Umbilical cord (tissue), 1 donor: ENCODE measurements at regions not wholly inside any gene's neighbourhood (a gene's known extent, or its start where the extent isn't known, plus 50 kb on each side); places are given as distances from the start of the nearest gene placed in this dataset.

ENCODE experiments used
- DNase-seq: peaks from one replicate; pipeline ENCODE4 v3.0.0-alpha.2; 2015; ENCODE audit warnings: low spot score

DNA sequence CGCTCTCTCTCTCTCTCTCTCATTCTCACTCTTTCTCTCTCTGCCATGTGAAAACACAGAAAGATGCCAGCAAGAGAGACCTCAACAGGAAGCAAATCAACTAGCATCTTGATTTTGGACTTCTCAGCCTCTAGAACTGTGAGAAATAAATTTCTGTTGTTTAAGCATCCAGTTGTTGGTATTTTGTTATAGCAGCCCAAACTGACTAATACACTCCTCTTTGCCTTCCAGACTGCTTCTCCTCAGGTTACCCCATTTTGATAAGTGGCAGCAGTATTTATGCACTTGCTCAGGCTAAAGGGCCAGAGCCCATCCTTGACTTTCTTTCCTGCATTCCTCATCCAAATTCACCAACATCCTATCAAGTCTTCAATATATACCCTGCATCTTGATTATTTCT, 76.6 kb upstream of the NANOGP8 start:
- no peak for DNase-seq

DNA sequence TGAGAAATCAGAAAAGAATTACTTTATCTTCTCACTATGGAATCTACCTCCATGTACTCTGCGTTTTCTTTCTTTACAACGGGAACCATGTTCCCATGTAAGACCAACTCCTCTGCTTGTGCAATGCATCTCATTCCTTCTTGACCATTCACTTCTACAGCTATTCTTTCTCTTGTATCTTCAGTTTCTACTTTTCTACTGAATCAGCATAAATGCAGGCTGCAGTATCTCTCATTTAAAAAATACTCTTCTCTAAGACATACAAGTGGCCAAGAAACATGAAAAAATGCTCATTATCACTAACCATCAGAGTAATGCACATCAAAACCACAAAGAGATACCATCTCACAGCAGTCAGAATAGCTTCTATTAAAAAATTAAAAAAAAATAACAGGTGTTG, 74.1 kb upstream of the NANOGP8 start:
- no peak for DNase-seq

DNA sequence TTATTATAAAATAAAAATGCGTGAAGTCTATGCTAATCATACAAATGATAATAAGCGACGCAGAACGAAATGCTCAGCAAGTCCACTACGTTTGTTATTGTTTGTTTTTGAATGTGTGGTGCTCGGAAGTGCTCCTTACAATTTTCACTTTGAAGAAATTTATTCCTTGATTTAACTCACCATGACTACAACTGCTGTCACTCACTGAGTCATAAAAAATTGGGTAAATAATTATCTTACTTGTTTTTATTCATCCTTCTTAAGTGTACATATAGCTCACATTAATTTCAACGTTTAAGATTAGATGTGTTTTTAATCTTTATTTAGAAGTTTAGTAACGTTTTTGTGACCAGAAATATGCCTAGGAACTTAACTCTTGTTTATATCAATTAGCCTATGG, 66.7 kb upstream of the NANOGP8 start:
- no peak for DNase-seq

DNA sequence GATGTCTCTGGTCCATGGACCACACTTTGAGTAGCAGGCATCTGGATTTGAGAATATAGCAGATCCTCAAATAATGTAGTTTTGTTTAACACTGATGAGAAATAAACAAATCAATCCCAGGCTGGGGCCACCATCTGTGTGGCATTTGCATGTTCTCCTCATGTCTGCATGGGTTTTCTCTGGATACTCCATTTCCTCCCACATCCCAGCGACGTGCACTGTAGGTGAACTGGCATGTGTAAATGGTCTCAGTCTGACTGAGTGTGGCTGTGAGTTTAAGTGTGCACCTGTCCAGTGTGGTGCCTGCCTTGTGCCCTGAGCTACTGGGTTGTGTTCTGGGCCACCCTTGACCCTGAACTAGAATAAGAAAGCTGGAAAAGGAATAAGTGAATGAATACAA, 66.3 kb upstream of the NANOGP8 start:
- no peak for DNase-seq

DNA sequence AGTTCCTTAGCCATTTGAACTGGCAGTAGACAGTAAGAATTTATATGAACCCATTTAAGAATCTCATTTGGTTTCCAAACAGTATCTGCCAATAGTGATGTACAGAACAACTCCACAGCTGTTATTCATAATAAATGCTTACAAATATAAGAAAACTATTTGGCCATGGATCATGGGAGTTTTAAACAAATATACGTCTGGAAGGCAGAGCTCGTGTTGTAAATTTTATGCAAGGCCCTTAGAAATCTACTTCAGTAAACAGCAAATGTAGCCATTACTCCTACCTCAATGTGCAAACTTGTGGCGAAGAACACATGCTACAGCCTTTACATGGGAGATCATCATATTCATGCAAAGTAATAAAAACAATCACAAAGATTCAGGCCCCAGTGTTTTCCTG, 65.3 kb upstream of the NANOGP8 start:
- no peak for DNase-seq

DNA sequence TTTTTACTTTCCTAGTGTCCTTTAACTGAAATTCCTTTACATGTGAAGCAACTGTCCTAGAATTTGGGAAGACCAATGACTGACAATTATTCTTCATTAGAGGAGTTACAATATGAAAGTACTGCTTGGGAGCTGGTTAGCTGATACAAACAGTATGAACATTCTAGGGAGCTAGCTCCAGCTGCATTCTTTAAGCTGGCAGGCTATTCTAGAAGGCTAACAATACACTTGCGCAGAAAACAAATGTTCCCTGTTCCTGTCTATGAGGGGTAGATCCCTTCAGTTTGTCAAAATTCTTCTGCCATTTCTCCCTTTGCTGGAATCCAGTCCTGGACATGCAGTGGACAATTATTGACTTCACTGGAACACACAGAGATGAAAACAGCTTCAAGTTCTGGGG, 60.2 kb upstream of the NANOGP8 start:
- DNase-seq: no peak

DNA sequence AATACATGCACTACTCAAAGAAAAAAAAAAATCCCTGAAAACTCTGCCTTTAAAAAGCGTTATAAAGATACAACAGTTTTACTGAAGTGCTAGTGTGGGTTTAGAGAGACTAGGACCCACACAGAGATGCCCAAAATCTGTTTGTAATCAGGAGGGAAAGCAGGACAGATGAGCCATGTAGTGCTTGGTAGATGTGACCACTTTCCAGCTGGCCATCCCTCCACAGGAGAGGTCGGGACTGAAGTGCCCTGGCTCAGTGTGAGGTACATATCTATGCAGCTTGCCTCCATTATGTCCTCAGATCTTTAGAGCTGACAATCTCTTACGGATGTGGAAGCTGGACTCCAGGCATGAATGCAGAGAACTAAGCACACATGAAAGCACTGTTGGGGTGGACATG, 57.5 kb upstream of the NANOGP8 start:
- DNase-seq: no peak

DNA sequence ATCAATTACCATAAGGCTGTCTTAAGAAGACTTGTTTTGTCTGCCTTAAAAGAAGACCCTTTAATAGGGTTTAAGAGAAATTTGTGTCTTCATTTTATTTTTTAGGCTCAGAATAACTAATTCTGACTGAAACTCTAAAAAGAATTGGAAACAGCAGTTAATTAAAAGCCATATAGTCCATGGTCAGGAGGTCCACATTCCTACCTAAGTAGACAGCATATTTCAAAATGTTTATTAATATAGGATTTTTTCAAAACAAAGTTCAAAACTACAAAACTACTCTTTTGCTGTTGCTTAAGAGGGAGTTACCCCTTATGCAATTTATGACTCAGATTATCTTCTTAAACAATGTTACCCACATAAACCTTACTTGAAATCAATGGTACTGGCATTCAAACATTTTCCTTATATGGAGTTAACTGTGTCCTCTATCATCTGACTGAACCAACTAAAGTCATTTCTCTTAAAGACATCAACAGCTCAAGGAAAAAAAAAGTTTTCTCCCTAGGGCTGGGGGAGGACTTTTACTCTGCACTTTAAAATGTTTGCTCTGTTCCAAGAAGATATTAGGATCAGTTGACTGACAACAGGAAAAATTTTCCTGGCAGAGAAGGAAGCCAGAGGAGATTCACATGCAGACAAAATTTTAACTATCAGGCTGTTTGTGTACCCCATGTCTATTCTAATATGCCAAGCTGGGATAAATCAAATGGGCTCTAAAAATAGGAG, 56.8 kb upstream of the NANOGP8 start:
- peak; percentile 96 for DNase-seq

DNA sequence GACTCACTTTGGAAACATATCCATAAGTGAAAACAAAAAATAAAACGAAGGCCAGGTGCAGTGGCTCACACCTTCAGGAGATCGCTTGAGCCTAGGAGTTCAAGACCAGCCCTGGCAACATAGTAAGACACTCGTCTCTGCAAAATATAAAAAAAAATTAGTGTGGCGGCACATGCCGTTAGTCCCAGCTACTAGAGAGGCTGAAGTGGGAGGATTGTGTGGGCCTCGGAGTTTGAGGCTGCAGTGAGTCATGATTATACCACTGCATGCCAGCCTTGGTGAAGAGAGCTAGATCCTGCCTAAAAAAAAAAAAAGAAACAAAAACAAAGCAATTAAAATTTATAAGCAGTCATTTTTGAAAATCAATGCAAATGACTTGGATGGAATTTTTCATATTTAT, 54.7 kb upstream of the NANOGP8 start:
- no peak for DNase-seq

DNA sequence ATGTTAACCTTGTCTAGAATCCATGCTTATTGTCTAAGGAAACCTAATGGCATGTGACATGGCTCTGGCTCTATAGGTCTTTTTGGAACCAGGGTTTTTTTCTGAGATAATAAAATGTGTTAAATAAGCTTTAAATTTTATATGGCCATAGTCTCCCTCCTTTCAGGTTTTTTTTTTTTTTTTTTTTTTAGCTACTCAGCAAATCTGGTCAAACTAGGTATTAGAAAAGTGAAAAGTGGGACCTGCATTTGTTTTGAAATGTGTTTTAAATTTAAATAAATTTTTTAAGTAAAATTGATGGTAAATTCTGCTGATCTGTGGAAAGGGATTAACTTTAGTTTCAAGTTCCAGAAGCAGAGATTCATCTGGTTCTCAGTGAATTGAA, 52.1 kb upstream of the NANOGP8 start:
- DNase-seq: no peak

DNA sequence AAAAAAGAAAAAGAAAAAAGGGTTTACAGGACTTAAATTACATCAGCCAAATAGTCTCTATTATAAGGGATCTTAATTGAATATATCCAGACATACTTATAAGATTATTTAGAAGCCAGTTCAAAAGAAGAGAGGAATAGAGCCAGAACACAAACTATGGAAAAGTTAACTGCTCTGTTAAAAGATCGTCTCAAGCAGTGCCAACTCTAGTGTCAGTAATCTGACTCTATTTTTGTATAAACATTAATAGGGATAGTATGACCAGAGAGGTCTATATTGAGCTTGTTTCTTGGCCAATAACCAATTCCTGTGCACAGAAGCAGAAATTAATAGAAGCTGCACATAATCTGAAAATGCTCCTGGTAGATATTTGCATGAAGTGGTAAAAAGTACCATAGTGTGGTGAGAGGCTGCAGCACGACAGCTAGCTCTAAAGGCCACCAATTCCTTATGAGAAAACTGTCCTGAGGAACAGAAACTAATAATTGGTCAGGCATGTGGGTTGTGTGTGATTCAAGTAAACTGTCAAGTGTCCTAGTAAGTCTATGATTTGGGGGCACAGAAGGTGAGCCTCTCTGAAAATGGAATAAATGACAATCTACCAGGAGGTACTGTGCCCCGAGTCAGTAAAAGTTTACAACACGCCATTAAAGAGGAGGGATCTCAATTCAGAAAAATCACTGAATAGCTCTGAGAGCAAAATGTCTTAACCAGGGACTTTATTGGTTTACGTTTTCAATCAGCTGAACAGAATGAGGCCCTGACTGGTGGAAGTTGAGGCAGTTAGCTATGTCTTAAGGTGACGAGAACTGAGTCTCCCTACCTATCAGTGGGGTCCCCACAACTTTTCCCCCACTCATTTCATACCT, 51.5 kb upstream of the NANOGP8 start:
- DNase-seq: peak; percentile 70
